Stimulated activated CD8-positive, alpha-beta memory T cell treated with anti-CD3 and anti-CD28 coated beads, Interleukin-7, amount 100 ng/mL, for 4 hours (primary cell): ENCODE measurements at regions not wholly inside any gene's neighbourhood (a gene's known extent, or its start where the extent isn't known, plus 50 kb on each side); places are given as distances from the start of the nearest gene placed in this dataset.
"Not testable (repeated sequence)": the region's sequence is repeated elsewhere in the genome, so short reads cannot be mapped to it uniquely, and the experiment has no call there.

Experiments used
- DNase-seq, 2 donors: peaks; one replicate each; pipeline ENCODE4 v3.0.0-alpha.2; 2020; ENCODE audit warnings: low read depth in 2 of 2

DNA sequence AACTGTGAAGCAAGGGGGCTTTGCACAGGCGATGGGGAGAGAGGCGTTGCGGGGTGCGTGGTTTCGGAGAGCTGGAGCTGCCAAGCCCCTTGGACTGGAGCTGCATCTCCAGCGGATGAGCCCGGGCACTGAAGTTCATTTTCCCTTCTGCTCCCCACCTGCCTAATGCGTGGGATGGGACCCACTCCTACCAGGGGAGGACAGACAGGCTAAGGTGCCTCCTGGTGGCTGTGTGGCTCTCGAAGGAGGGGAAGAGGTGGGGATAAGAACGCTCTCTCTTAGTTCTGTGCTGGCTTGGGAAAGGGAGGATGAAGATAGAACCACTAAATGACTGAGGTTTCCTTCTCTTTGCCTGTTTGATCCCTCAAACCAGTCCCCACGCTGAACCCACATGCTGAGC is 177.6 kb upstream of the PITRM1 start:
- no peak for DNase-seq

DNA sequence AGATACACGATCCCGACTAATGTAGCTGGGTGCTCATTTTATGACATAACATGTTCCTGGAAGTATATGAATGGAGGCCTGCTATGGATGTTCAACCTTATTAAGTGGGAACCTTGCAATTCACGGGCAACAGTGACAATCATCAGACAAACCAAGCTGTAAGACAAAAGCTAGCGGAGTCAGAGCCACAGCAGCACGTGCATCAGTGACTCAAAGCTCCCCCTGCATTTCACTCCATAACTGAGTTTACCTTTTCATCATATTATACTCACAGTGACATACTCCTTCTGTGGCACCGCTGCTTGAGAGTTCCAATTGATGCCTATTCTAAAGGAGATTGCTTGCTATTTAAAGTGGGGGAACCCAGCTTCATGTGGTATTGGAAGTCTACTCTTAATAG is 176.0 kb upstream of the PITRM1 start:
- DNase-seq: no peak

DNA sequence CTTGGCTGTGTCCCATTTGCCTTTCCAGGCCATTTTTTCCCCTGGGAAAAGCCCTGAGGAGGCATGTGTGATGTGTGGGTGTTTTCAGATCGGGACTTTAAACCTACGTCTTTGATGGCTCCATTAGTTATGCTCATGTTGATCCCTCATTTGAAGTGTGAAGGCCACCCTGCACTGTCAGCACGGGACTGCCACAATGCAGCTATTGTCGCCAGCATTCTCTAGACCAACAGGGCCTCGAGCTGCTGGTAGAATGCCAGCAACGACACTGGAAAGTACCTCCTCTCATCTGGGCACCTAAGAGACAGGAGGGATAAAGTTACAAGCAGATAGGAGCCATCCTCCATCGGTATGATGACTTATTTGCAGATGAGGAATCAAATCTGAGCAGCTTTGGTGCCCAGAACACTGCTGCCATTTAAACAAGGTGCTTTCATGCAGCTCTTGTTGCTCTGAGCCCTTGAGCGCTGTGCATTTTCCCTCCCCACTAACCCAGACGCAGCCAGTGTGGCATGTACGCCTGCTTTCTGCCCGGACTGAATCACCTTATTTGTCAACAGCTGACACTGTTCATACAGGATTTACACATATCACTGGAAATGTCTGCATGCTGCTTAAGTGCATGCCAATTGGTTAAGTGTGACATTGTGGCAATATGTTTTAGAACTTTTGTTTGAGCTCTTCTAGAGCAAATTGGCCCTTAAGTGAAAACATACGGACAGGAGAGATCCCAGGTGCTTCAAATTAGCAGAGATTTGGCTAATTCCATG is 175.0 kb upstream of the PITRM1 start:
- no peak for DNase-seq

DNA sequence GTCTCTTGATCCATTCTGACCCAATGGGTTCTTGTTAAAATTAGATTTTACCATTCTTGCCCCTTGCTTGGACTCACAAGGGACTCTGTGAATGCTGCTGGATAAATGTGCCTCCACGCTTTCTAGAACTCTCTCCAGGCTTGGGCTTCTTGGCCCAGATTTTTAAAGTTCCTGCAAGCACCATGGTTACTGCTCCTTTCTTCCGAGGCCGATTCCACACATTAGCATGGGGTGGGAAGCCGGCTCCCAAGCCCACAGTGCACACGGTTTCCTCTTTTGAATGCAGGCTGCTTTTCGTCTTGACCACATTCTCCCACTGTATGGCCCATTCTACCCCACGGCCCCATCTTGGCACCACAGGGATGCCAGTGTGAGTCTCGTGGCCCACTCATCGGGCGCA is 174.3 kb upstream of the PITRM1 start:
- DNase-seq: no peak

DNA sequence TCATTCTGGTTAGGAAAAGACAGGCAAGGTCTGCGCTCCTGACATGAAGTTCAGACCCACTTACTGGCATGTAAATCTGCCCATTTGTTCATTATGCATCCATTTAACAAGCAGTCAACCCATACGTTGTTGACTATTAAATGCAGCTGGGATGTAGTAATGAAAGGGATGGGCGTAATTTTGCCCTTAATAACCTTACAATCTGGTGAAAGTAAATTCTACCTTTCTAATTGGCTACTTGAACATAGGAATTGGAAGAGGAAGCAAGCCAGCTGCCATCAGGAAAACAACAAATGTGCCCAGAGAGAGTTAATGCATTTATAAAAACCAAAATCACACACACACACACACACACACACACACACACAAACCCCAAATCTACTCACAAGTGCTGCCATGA is 170.2 kb upstream of the PITRM1 start:
- no peak for DNase-seq

DNA sequence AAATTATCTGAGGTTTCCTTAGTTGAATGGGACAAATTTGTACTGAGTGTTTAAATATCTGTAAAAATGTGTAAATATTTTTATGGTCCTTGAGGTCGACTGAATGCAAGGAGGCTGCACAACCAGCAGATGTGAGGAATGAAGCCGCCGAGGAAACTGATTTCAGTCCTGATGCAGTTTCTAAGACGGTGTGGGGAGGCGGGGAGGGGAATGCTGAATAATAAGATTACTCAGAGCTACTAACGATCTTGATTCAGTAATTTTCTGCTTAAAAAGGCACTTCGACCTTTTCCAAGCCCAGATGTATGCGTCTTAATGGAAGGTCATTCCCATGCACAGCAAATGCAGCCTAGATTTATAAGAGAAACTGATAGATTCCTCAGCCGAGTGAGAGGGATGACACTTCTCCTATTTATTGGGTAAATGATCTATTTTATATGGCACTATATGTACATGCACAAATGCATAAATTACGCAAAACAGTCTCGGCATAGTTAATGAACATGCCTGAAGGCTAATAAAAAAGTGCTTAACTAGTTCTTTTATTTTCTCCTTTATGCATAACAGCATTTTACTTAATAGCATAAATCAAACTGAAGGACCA is 167.6 kb upstream of the PITRM1 start:
- DNase-seq: no peak

DNA sequence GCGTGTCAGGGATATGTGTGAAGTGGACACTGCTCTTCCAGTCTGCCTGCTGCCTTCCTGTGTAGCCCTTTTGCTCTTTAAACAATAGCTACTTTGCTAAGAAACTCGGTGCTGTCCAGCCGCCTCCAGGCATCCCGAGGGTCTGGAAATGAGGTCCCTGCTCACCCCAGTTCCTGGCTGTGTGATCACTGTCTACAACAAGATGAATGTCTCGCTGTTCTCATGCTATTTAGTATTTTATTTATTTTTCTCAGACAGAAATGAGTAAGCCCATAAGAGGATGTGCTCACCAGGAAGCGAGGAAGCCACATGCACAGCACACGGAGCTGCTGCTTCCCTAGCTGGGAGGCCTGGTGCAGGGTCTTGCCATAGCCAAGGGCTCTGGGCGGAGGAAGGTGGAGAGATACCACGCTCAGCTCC is 167.0 kb upstream of the PITRM1 start:
- DNase-seq: no peak

DNA sequence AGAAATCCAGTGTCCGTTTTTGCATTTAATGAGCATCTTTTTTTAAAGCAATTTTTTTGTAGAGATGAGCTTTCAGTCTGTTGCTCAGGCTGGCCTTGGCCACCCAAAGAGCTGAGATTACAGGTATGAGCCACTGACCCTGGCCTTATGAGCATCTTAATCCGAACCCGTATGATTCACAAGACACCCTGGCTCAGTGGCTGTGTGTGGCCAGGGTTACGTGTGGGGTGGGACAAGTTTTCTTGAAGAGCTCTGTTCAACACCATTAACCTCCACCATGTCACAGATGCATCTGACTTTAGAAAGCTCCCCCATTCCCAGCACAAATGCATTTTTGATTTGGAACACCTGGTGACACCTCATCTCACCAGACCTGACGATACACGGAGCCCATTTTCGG is 166.5 kb upstream of the PITRM1 start:
- DNase-seq: no peak

DNA sequence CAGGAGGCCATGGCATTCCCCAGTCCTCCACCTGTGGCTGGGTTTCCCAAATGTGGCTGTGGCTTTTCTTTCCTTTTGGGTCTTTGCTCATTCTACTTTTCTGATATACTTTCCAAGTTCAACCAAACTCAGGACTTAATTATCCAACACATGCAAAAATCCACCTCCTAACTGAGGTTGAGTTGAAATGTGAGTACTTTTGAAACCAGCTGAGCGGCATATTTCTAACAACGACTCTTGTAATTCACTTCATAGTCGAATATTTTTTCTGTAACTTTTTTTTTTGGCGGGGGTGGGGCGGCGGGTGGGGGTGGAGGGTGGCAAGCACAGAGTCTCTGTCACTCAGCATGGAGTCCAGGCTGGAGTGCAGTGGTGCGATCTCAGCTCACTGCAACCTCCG is 165.2 kb upstream of the PITRM1 start:
- DNase-seq: no peak

DNA sequence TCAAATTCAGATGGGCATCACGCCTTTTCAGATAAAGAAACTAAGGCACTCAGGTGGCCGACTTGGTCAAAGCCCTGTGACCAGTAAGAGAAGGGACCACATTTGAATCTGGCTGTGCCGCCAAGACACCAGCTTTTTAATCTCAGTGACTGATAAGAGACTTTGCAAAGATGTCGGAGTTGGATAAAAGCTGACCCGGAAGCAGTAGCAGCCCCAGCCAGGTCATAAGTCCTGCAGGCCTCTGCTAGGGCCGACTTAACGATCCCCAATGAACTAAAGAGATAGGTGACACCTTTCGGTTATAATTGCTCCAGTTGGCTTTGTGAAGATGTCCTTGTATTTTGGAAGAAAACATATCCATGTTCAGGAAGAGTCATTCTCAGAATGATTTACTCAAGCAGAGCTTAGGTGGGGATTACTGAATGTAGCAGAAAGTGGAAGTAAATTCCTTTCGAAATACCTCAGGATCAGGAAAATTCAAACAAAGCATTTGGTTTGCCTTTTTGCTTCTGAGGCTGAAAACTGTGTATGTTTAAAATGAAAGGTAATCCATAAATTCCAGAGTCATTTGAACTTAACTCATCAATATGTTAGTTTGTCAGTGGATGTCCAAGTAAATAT is 164.2 kb upstream of the PITRM1 start:
- DNase-seq: no peak

DNA sequence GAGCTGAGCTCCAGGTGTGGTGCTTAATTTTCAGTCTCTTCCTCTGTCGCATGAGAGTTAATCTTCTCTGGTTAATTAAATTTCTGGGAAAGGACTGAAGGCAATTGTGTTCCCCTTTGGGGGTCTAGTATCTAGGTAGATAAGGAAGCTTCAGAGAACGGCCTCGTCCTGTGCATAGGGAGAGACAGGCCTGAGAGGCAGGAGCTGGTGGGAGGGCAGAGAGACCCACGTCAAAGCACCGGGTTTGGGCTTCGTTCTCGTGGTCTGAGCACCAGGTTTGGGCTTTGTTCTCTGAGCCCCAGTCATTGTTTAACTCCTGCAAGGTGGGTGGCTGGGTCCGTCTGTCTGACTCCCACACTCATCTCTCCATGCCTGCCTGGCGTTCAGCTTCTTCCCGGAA is 160.8 kb upstream of the PITRM1 start:
- DNase-seq: no peak

DNA sequence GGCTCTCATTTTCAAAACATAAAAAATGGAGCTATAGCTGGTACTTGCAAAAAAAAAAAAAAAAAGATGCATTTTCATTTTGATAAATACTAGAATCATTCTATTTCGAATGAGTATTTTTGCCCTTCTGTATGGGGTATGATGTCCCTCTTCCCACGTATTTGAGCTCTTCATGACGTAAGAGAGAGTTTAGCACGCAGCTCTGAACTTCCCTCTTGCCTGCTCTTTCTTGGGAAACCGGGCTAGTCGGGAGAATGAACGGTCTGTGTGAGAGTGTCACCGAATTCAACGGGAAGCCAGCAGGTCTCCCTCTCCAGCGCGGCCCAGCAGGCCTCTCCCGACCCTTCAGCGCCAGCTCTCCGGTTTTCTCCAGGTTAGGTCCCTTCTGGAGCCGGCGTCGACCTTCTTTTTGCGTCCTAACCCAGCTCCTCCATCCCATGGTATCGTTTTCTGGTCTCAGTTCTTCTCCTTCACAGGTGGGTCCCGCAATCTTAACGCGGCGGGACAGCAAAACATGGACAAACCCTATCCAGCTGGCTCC is 159.2 kb upstream of the PITRM1 start:
- no peak for DNase-seq

DNA sequence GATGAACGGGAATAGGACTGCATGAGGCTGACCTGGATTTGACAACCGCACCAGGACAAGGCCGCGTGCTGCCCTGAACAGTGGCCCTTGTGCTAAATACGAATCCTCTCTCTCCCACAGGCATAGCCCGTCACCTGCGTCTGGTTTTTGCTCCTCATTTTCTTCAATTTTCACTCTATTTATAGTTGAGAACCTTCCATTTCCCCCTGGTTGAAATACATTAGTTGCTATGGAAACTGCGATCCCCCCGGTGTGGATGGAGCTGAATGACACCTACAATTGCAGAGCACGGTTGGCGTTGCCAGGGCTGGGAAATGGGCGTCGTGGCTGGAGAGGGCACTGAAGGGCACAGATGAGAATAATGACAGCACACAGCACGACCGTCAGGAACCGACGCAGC is 158.6 kb upstream of the PITRM1 start:
- DNase-seq: no peak

DNA sequence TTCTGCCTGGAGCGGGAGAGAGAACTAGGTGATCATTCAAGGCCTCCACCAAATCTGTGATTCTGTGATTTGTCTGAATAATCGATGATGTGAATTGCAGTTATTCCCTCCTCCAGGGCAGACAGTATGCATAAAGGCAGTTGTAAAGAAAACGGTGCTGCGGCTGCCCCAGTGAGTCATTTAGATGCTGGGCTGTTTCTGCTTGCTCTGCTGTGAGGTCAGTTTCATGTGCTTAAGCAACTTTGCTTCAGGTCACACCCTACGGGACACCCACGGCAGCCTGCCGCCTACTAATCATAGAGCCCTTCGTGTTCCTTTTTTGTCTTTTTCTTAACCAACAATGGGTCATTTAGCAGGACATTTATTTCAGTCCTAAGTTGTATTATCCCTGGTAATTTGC is 158.1 kb upstream of the PITRM1 start:
- DNase-seq: no peak

DNA sequence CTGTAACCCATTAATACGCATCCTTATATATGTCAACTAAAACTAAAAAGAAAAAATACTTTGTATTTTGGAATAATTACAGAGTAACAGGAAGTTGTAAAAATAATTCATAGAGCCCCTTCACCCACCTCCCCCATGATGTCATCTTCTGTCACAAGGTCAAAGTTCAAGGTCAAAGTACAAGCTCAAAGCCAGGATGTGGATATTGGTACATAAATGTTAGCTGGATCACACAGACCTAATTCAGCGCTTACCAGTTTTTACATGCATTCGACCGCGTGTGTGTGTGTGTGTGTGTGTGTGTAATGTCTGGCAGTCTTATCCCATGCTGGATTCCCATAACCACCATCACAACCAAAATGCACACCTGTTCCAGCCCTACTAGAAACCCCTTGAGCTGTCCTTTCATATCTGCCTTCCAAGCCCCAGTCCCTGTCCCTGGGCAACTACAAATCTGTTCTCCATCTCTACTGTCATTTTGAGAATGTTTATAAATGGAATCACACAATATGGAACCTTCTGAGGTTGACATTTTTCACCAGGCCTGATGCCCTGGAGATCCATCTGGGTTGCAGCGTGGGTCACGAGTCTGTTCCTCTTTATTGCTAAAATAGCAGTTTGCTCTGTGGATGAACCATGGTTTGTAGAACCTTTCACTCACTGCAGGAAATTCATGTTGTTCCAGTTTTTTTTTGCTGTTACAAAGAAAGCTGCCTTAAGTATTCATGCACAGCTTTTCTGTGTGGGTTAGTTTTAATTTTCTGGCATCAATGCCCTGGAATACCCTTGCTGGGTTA is 153.6 kb upstream of the PITRM1 start:
- no peak for DNase-seq

DNA sequence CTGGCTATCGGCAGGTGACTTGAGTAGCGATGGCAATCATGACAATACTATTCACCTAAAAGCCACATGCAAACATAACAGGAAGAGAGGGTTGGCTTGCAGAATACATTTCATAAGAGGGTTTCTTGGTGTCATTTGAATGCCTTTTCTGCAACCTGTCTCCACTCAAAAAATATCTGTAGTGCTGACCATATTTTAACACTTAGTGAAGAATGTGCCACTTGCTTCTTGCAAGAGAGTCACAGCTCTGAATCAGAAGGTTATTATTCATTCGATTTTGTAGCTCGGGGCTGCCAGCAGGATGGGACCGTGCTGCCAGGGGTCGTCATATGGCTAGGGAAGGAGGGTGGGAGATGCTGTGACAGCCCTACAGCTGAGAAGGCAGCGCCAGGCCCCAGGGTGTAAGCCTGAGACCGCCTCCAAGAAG is 152.0 kb upstream of the PITRM1 start:
- DNase-seq: no peak

DNA sequence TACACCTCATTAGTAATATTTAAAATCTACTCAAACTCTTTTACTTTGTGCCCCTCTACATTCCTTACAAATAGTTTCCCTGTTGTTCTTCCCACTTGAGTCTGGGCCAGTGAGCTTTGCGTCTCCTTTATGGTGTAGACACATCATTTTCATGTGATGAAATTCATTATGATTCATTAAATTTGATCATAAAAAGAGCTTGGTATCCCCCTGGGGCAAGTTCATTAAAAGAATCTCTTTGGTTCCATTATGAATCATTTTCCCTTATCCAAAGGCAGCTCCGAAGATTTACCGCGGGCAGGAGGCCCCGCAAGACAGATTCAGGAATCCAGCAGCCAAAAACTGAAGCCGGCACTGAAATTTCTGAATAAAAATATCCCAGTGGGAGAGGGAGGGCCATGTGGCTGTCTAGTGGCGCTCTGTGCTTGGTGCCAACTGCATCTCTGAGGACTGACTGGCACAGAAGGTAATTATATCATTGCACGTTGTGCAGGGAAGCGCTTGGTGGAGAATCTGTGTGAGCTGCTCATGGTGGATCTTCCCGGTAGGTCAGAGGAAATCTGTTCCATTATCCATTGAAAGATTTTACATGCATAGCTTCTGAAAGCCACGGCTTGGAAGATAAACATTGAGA is 151.4 kb upstream of the PITRM1 start:
- no peak for DNase-seq

DNA sequence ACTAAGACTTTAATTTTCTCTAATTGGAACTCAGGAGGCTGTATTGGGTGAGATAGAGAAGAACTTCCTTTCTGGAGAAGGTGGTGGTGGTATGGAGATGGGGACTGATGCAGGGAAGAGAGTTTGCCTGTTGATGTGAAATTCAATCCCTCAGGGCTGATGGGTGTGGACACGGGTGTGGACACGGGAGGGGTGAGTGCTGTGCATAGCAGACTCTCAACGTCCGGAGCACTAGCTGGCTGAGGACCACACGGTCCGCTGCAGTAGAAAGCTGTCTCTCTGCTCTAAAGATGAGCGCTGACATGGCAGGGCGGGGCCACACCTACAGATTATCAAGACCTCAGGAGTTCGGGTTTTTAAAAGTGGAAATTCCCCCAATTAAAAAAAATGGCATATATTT is 148.5 kb upstream of the PITRM1 start:
- DNase-seq: no peak

DNA sequence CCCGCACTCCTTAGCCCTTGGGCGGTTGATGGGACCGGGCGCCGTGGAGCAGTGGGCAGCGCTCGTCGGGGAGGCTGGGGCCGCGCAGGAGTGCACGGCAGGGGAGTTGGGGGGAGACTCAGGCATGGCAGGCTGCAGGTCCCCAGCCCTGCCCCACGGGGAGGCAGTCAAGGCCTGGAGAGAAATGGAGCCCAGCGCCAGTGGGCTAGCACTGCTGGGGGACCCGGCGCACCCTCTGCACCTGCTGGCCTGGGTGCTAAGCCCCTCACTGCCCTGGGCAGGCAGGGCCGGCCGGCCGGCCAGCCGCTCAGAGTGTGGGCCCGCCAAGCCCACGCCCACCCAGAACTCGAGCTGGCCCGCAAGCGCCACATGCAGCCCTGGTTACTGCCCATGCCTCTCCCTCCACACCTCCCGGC is 147.2 kb upstream of the PITRM1 start:
- DNase-seq: no peak

DNA sequence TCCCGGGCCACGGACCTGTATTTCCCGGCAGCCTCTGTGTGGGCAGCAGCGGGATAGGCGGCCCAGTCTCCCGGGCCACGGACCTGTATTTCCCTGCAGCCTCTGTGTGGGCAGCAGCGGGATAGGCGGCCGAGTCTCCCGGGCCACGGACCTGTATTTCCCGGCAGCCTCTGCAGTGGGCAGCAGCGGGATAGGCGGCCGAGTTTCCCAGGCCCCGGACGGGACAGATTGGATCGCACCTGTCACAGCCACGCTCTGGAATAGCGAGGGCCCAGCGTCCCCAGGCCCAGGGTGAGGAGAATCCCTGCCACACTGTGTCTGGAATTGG is 145.9 kb upstream of the PITRM1 start:
- DNase-seq: not testable (repeated sequence)

DNA sequence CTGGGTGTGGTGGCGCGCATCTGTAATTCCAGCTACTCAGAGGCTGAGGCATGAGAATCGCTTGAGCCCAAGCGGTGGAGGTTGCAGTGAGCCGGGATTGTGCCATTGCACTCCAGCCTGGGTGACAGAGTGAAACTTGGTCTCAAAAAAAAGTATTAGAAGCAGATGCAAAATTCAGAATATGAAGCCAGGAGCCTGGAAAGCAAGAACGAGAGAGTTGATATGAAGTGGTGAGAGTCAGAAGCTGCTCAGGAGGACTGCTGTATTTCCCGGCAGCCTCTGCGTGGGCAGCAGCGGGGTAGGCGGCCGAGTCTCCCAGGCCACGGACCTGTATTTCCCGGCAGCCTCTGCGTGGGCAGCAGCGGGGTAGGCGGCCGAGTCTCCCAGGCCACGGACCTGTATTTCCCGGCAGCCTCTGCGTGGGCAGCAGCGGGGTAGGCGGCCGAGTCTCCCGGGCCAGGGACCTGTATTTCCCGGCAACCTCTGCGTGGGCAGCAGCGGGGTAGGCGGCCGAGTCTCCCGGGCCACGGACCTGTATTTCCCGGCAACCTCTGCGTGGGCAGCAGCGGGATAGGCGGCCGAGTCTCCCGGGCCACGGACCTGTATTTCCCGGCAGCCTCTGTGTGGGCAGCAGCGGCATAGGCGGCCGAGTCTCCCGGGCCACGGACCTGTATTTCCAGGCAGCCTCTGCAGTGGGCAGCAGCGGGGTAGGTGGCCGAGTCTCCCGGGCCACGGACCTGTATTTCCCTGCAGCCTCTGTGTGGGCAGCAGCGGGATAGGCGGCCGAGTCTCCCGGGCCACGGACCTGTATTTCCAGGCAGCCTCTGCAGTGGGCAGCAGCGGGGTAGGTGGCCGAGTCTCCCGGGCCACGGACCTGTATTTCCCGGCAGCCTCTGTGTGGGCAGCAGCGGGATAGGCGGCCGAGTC is 145.2 kb upstream of the PITRM1 start:
- not testable (repeated sequence) for DNase-seq
